ENCODE measurements at regions not wholly inside any gene's neighbourhood (a gene's known extent, or its start where the extent isn't known, plus 50 kb on each side); places are given as distances from the start of the nearest gene placed in this dataset.

- DNase-seq (peak in 1 of 2 donors; percentile 77), ATAC-seq (ENCODE audit: low FRiP score in 2 of 2) (no peak)
- Histone ChIP-seq H3K4me1 (peaks cover 0 to 5% (median 1%) of the 10 kb centered on the region in 4 donors), H3K27me3 (no peaks in the 10 kb centered on the region), H3K36me3 (no peaks in the 10 kb centered on the region), H3K27ac (no peak overlapping the region), H3K9me3 (no peaks in the 10 kb centered on the region), H3K4me3 (no peak overlapping the region)
- 80 to 91% methylated on average over 32 to 51 of the region's 51 CpGs for WGBS, 2 donors
- no peak for TF ChIP-seq EP300 (IDR thresholded peaks at IDR 0.05)
- TF ChIP-seq POLR2AphosphoS5 (IDR thresholded peaks at IDR 0.05) = no peak
- no peak for TF ChIP-seq CTCF (IDR thresholded peaks at IDR 0.05)
Measured at GRCh38 chr6:170176136-170176897, 114.6 kb downstream of the DLL1 start.

- DNase-seq (peak in 1 of 2 donors; percentile 77), ATAC-seq (ENCODE audit: low FRiP score in 2 of 2) (no peak)
- Histone ChIP-seq H3K9me3 (no peaks in the 10 kb centered on the region), H3K27ac (no peak overlapping the region), H3K4me3 (no peak overlapping the region), H3K27me3 (no peaks in the 10 kb centered on the region), H3K4me1 (peaks cover 0 to 5% (median 1%) of the 10 kb centered on the region in 4 donors), H3K36me3 (no peaks in the 10 kb centered on the region)
- 74 to 88% methylated on average over 6 to 25 of the region's 28 CpGs for WGBS, 2 donors
- no peak for TF ChIP-seq POLR2AphosphoS5 (IDR thresholded peaks at IDR 0.05)
Measured at GRCh38 chr6:170175644-170176135, 115.2 kb downstream of the DLL1 start.

DNA sequence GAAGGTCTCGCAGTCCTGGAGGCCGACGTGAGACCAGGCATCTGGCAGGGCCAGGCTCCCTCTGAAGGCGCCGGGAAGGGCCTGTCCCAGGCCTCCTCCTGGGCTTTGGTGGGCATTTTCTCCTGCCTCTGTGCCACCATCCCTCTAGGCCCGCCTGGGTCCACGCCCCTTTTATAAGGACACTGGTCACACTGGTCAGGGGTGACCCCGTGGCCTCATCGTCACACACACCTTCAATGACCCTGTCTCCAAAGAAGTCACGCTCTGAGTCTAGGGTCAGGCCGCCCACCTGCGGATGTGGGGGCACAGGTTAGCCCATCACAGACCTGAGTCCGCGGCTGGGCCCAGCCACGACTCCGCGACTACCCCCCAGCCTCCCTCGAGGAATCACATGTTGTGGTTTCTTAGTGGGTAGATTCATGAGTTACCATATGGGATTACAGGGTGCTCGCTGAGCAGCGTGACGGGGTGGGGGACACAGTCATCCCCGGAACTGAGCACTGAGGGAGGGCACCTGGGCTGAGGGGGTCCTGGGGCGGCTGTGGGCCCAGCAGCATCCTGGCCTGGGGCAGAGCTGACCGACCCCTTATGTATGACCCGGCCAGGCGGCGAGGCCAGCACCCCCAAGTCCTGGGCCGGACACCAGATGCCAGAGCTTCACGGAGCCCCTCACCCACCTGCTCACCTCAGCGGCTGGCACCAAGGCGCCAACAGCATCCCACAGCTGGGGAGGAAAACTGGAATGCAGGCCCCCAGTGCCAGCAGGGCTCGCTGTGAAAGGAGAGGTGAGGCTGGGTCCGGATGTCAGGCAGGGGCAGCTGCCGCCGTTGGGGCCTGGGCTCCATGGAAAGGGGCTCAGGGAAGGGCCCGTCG lies 115.9 kb downstream of the DLL1 start:
- peak; percentile 15 to 19 for ATAC-seq (ENCODE audit: low FRiP score in 2 of 2)
- TF ChIP-seq EP300 (IDR thresholded peaks at IDR 0.05) (no peak), CTCF (IDR thresholded peaks at IDR 0.05) (no peak), POLR2A (IDR thresholded peaks at IDR 0.05) (no peak), POLR2AphosphoS5 (IDR thresholded peaks at IDR 0.05) (no peak)
- Histone ChIP-seq H3K4me3 (no peak overlapping the region), H3K9me3 (no peaks in the 10 kb centered on the region), H3K36me3 (no peaks in the 10 kb centered on the region), H3K27ac (no peak overlapping the region), H3K4me1 (peaks cover 0 to 5% (median 1%) of the 10 kb centered on the region in 4 donors), H3K27me3 (no peaks in the 10 kb centered on the region)
- peak in 1 of 2 donors; percentile 18 for DNase-seq
- 93 to 98% methylated on average over 26 to 36 of the region's 37 CpGs for WGBS, 2 donors

DNA sequence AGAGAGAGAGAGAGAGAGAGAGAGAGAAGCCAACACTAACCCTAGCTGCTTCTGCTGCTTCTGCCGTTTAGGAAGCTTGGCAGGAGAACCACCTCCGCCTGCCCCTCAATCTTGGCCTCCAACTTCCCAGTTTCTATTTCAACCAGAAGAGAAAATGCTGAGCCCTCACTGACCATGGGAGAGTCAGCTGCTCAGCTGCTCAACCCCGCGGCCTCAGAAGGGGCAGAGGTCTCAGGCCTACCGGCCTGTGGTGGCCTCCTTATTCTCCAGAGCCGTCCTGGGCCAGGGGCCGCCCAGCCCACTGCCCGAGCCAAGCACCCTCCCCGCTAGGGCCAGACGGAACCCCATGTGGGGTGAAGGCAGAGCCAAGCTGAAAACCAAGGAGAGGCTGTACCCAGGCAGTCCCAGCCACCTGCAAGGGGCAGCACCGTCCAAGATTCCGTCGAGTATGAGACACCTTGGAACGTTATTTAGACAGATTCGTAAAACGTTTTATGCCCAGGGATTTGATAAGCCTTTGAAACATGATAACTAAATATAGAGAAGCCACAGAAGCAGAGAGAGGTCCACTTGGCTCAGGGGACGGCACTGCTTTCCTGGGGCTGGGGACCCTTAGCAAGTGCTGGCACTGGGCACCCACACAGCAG lies 116.6 kb downstream of the DLL1 start:
- no peaks in the 10 kb centered on the region for H3K9me3 ChIP-seq
- peaks cover 0 to 5% (median 1%) of the 10 kb centered on the region in 4 donors for H3K4me1 ChIP-seq
- ATAC-seq (ENCODE audit: low FRiP score in 2 of 2) (peak; percentile 3 to 41), DNase-seq (peak in 1 of 2 donors; percentile 21)
- no peak overlapping the region for H3K4me3 ChIP-seq
- peak overlapping the region in 3 of 4 donors; percentile 48 to 69 (median 57) for H3K27ac ChIP-seq
- no peaks in the 10 kb centered on the region for H3K36me3 ChIP-seq
- no peak for TF ChIP-seq POLR2A (IDR thresholded peaks at IDR 0.05)
- TF ChIP-seq POLR2AphosphoS5 (IDR thresholded peaks at IDR 0.05) = no peak
- no peak for TF ChIP-seq CTCF (IDR thresholded peaks at IDR 0.05)
- TF ChIP-seq EP300 (IDR thresholded peaks at IDR 0.05) = no peak
- H3K27me3 ChIP-seq = no peaks in the 10 kb centered on the region
- WGBS, 2 donors = 75 to 79% methylated on average over 9 to 17 of the region's 17 CpGs

Measured in upper lobe of left lung (tissue), 6 donors.